ENCODE measurements at regions not wholly inside any gene's neighbourhood (a gene's known extent, or its start where the extent isn't known, plus 50 kb on each side); places are given as distances from the start of the nearest gene placed in this dataset.

- TF ChIP-seq CTCF (optimal IDR thresholded peaks at IDR 0.05 in 1 of 3, IDR thresholded peaks at IDR 0.05 in 1 of 3, conservative IDR thresholded peaks at IDR 0.05 in 1 of 3; ENCODE audit: extremely low read depth in 1 of 3, insufficient read depth in 2 of 3, low read length in 3 of 3): no peak
- TF ChIP-seq EZH2 (IDR thresholded peaks at IDR 0.05; ENCODE audit: low read length): no peak
These were observed 90.8 kb downstream of the FOXL3 start for GRCh38 chr7:380711-381210.

Measured in keratinocyte (primary cell).